MCF 10A (cell line): ENCODE measurements at regions not wholly inside any gene's neighbourhood (a gene's known extent, or its start where the extent isn't known, plus 50 kb on each side); places are given as distances from the start of the nearest gene placed in this dataset.

Source experiments
- BruUV-seq: library from RNA; stranded (reverse); fragments of 400-500 nt; replicated peaks from 2 replicates; lab custom pipeline; 2021; lab: Mats Ljungman, UMichigan
- CTCF ChIA-PET: fragments of 300-600 bp; sonication (Branson Sonifier 250); formaldehyde crosslinking; extraction: SDS; loops from one replicate; lab custom pipeline; 2021; ENCODE audit warnings: antibody characterized with exemption, inconsistent platforms; lab: Yijun Ruan, JAX
- POLR2A ChIA-PET: fragments of 300-600, 350-650 bp; sonication (Branson Sonifier 250); formaldehyde crosslinking; extraction: SDS; loops from one replicate; lab custom pipeline; 2020; ENCODE audit warnings: antibody characterized with exemption, inconsistent platforms; lab: Yijun Ruan, JAX
- DNase-seq: peaks from one replicate; pipeline ENCODE4 v3.0.0-alpha.2; 2018; ENCODE audit not compliant: unreplicated experiment
- H3K27ac Mint-ChIP-seq: one replicate; pipeline ENCODE4 v1.8.0; 2022; ENCODE audit warnings: mild to moderate bottlenecking, low read depth, mixed read lengths; ENCODE audit not compliant: unreplicated experiment
- H3K27me3 Mint-ChIP-seq: one replicate; pipeline ENCODE4 v1.8.0; 2022; ENCODE audit warnings: mixed read lengths; ENCODE audit not compliant: insufficient read depth, unreplicated experiment
- H3K36me3 Mint-ChIP-seq: one replicate; pipeline ENCODE4 v1.8.0; 2022; ENCODE audit warnings: mild to moderate bottlenecking, moderate library complexity, mixed read lengths; ENCODE audit not compliant: insufficient read depth, unreplicated experiment
- H3K4me1 Mint-ChIP-seq: one replicate; pipeline ENCODE4 v1.8.0; 2022; ENCODE audit warnings: mixed read lengths; ENCODE audit not compliant: insufficient read depth, unreplicated experiment
- H3K4me3 Mint-ChIP-seq: one replicate; pipeline ENCODE4 v1.8.0; 2022; ENCODE audit warnings: mild to moderate bottlenecking, moderate library complexity, mixed read lengths; ENCODE audit not compliant: unreplicated experiment
- H3K9me3 Mint-ChIP-seq: one replicate; pipeline ENCODE4 v1.8.0; 2022; ENCODE audit warnings: mixed read lengths; ENCODE audit not compliant: unreplicated experiment
- intact Hi-C: fragments of 100-400 bp; cut with micrococcal nuclease; formaldehyde crosslinking; loops from 2 replicates; pipeline ENCODE4 v1.14.1; 2022
- TF ChIP-seq, protein P1 (sequence below): fragments of 200-600 bp; IDR thresholded peaks from one replicate; pipeline ENCODE4 v1.8.0; 2022; ENCODE audit warnings: antibody characterized with exemption, mild to moderate bottlenecking; ENCODE audit not compliant: unreplicated experiment

DNA sequence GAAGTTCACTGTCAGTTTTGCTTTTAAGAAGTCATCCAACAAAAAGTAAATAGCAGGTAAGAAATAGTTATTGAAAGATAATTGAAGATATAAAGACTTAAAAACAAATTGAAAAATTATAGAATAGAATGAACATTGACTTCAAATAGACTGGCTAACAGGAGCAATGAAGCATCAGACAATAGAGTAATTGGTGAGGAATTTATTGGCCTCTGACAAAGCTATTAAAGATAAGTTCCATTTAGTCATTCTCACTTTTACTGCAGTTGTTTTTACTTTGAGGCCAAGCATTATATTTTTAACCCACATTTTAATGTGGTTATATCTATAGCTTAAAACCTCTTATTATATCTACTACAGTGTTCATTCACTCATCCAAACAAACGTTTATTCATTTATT lies 228.8 kb upstream of the ADGRL2 start:
- intact Hi-C loops: no loop called here
- no peaks in the 10 kb centered on the region for H3K4me1 Mint-ChIP-seq
- ChIA-PET POLR2A (interaction anchor here (0.6 to 0.7 kb wide), 2 partner anchors 1133 to 1421 kb away, joined by 3 read pairs; no protein-coding TSS in a partner anchor), CTCF (interaction anchor here (0.5 to 1.3 kb wide), 4 partner anchors 10 to 772 kb away, joined by 3 to 5 read pairs (median 4); no protein-coding TSS in a partner anchor)
- H3K36me3 Mint-ChIP-seq: no peaks in the 10 kb centered on the region
- H3K27ac Mint-ChIP-seq: no peak overlapping the region
- TF ChIP-seq, protein P1, sequence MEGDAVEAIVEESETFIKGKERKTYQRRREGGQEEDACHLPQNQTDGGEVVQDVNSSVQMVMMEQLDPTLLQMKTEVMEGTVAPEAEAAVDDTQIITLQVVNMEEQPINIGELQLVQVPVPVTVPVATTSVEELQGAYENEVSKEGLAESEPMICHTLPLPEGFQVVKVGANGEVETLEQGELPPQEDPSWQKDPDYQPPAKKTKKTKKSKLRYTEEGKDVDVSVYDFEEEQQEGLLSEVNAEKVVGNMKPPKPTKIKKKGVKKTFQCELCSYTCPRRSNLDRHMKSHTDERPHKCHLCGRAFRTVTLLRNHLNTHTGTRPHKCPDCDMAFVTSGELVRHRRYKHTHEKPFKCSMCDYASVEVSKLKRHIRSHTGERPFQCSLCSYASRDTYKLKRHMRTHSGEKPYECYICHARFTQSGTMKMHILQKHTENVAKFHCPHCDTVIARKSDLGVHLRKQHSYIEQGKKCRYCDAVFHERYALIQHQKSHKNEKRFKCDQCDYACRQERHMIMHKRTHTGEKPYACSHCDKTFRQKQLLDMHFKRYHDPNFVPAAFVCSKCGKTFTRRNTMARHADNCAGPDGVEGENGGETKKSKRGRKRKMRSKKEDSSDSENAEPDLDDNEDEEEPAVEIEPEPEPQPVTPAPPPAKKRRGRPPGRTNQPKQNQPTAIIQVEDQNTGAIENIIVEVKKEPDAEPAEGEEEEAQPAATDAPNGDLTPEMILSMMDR: no peak
- peaks cover 13% of the 10 kb centered on the region for H3K27me3 Mint-ChIP-seq
- H3K4me3 Mint-ChIP-seq: no peak overlapping the region
- no TSS peak for BruUV-seq
- H3K9me3 Mint-ChIP-seq: no peaks in the 10 kb centered on the region
- DNase-seq: no peak

DNA sequence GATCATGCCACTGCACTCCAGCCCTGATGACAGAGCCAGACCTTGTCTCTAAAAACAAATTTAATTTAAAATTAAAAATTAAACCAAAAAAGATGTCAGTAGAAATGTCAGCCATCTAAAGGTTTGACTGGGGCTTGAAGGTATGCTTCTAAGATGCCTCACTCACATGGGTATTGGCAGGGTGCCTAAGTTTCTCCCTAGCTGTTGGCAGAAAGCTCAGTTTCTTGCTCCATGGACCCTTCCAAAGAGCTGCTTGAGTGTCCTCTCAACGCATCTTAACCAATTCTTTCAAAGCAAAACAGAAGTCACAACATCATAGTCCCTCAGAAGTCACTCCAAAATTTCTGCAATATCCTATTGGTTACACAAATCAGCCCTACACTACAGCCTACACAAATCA lies 231.0 kb upstream of the ADGRL2 start:
- DNase-seq: no peak
- BruUV-seq: no TSS peak
- no peaks in the 10 kb centered on the region for H3K36me3 Mint-ChIP-seq
- no peak overlapping the region for H3K4me3 Mint-ChIP-seq
- intact Hi-C loops: no loop called here
- POLR2A ChIA-PET: no interaction called here
- no peaks in the 10 kb centered on the region for H3K9me3 Mint-ChIP-seq
- TF ChIP-seq, protein P1: no peak
- H3K27me3 Mint-ChIP-seq: no peaks in the 10 kb centered on the region
- no peaks in the 10 kb centered on the region for H3K4me1 Mint-ChIP-seq
- H3K27ac Mint-ChIP-seq: no peak overlapping the region
- CTCF ChIA-PET: no interaction called here

GRCh38 chr1:81563632-81564031 lies 237.1 kb upstream of the ADGRL2 start:
- no peak for DNase-seq
- no TSS peak for BruUV-seq

DNA sequence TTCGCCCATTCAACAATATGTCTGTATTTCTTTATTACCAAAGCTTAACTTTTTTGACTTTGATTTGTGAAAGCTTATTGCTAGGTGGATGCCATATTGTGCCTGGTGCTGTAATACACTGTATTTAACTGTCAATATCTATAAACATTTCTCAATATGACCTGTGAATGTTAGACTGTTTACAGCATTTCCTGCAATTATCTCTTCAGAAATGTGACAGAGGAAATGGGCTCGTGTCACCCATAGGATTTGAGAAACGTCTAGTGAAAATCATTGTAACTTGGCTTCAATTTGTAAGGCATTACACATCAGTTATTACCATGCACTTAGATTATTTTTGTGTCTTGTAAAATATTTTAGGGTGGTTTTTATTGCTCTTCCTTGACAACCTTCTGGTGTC lies 237.8 kb upstream of the ADGRL2 start:
- intact Hi-C loops: no loop called here
- no peak for DNase-seq
- Mint-ChIP-seq H3K4me1 (no peaks in the 10 kb centered on the region), H3K27me3 (no peaks in the 10 kb centered on the region), H3K36me3 (no peaks in the 10 kb centered on the region), H3K4me3 (no peak overlapping the region), H3K9me3 (peaks cover 6% of the 10 kb centered on the region), H3K27ac (no peak overlapping the region)
- BruUV-seq: no TSS peak
- ChIA-PET CTCF (interaction anchor here (1.2 kb wide), 1 partner anchor 9 kb away, joined by 3 read pairs; no protein-coding TSS in a partner anchor), POLR2A (no interaction called here)
- TF ChIP-seq, protein P1: no peak

More at GRCh38 chr1:81563632-81564031, 237.1 kb upstream of the ADGRL2 start:
- Mint-ChIP-seq H3K9me3 (peaks cover 6% of the 10 kb centered on the region), H3K27ac (no peak overlapping the region), H3K27me3 (no peaks in the 10 kb centered on the region), H3K4me3 (no peak overlapping the region), H3K4me1 (no peaks in the 10 kb centered on the region), H3K36me3 (no peaks in the 10 kb centered on the region)
- POLR2A ChIA-PET: no interaction called here
- CTCF ChIA-PET: no interaction called here
- TF ChIP-seq, protein P1: no peak
- intact Hi-C loops: no loop called here
